Thoracic aorta (tissue), 2 donors: ENCODE measurements at regions not wholly inside any gene's neighbourhood (a gene's known extent, or its start where the extent isn't known, plus 50 kb on each side); places are given as distances from the start of the nearest gene placed in this dataset.

ENCODE experiments used
- ATAC-seq: fragments of 150-250 bp; one replicate; pipeline ENCODE4 v1.8.0; 2017; ENCODE audit warnings: low read depth; ENCODE audit not compliant: insufficient number of reproducible peaks, low FRiP score
- DNase-seq: peaks from one replicate; pipeline ENCODE4 v3.0.0-alpha.2; 2020; ENCODE audit warnings: low spot score
- H3K27ac ChIP-seq, 2 donors: fragments of 200-600 bp; sonication (generic); 1 replicate in 1 of 2; 2 replicates in 1 of 2; pipeline ENCODE4 v1.5.1; 2016; ENCODE audit warnings: mild to moderate bottlenecking in 2 of 2, moderate library complexity in 2 of 2
- H3K27me3 ChIP-seq: fragments of 200-600 bp; sonication (generic); replicated peaks from 2 replicates; pipeline ENCODE4 v1.6.0; 2016; ENCODE audit warnings: mild to moderate bottlenecking; ENCODE audit not compliant: insufficient read depth
- H3K36me3 ChIP-seq: fragments of 200-600 bp; sonication (generic); one replicate; pipeline ENCODE4 v1.5.1; 2016
- H3K4me1 ChIP-seq, 2 donors: fragments of 200-600 bp; sonication (generic); 1 replicate in 1 of 2; 2 replicates in 1 of 2; pipeline versions ENCODE4 v1.5.1 to v1.6.0; 2016; ENCODE audit warnings: low read depth in 2 of 2, mild to moderate bottlenecking in 1 of 2; ENCODE audit not compliant: control insufficient read depth in 1 of 2
- H3K4me3 ChIP-seq: fragments of 200-600 bp; sonication (generic); 2 replicates; pipeline ENCODE4 v1.5.1; 2016; ENCODE audit warnings: mild to moderate bottlenecking
- H3K9me3 ChIP-seq: fragments of 200-600 bp; sonication (generic); 2 replicates; pipeline ENCODE4 v1.5.1; 2016
- CTCF ChIP-seq: fragments of 200-600 bp; sonication (generic); IDR thresholded peaks from one replicate; pipeline ENCODE4 v1.5.1; 2019; ENCODE audit warnings: antibody characterized with exemption

- Histone ChIP-seq H3K4me3 (no peak overlapping the region), H3K27ac (no peak overlapping the region), H3K4me1 (peaks cover under 1 to 7% of the 10 kb centered on the region in 2 donors), H3K27me3 (no peaks in the 10 kb centered on the region), H3K9me3 (no peaks in the 10 kb centered on the region), H3K36me3 (no peaks in the 10 kb centered on the region)
- ATAC-seq (no peak), DNase-seq (no peak)
- no peak for TF ChIP-seq CTCF
Measured at GRCh38 chr11:122399375-122399774, 256.1 kb upstream of the UBASH3B start.

GRCh38 chr11:122398851-122399250 lies 256.7 kb upstream of the UBASH3B start:
- Histone ChIP-seq H3K27ac (no peak overlapping the region), H3K4me3 (no peak overlapping the region), H3K9me3 (no peaks in the 10 kb centered on the region), H3K36me3 (no peaks in the 10 kb centered on the region), H3K4me1 (peaks cover 6 to 12% of the 10 kb centered on the region in 2 donors), H3K27me3 (no peaks in the 10 kb centered on the region)
- ATAC-seq = no peak
- DNase-seq = no peak
- TF ChIP-seq CTCF = no peak

GRCh38 chr11:122398167-122398566 lies 257.4 kb upstream of the UBASH3B start:
- Histone ChIP-seq H3K4me3 (no peak overlapping the region), H3K4me1 (peaks cover 13 to 19% of the 10 kb centered on the region in 2 donors), H3K27ac (no peak overlapping the region), H3K9me3 (no peaks in the 10 kb centered on the region), H3K27me3 (no peaks in the 10 kb centered on the region), H3K36me3 (no peaks in the 10 kb centered on the region)
- no peak for DNase-seq
- ATAC-seq = no peak
- TF ChIP-seq CTCF = no peak

- TF ChIP-seq CTCF = no peak
- H3K4me3 ChIP-seq = no peak overlapping the region
- DNase-seq = no peak
- no peaks in the 10 kb centered on the region for H3K36me3 ChIP-seq
- no peak overlapping the region for H3K27ac ChIP-seq
- no peaks in the 10 kb centered on the region for H3K27me3 ChIP-seq
- no peak for ATAC-seq
- no peaks in the 10 kb centered on the region for H3K9me3 ChIP-seq
- peaks cover 15 to 21% of the 10 kb centered on the region in 2 donors for H3K4me1 ChIP-seq
Measured at GRCh38 chr11:122395282-122395681, 260.2 kb upstream of the UBASH3B start.

- TF ChIP-seq CTCF = no peak
- H3K27me3 ChIP-seq = no peaks in the 10 kb centered on the region
- H3K27ac ChIP-seq = peak overlapping the region in 1 of 2 donors; percentile 43
- H3K36me3 ChIP-seq = no peaks in the 10 kb centered on the region
- peaks cover 15 to 21% of the 10 kb centered on the region in 2 donors for H3K4me1 ChIP-seq
- ATAC-seq (no peak), DNase-seq (no peak)
- H3K9me3 ChIP-seq = no peaks in the 10 kb centered on the region
- H3K4me3 ChIP-seq = no peak overlapping the region
Measured at GRCh38 chr11:122394313-122394712, 261.2 kb upstream of the UBASH3B start.
